Stimulated activated CD4-positive, alpha-beta T cell treated with anti-CD3 and anti-CD28 coated beads, TNF-alpha, amount 100 ng/mL, for 24 hours (primary cell): ENCODE measurements at regions not wholly inside any gene's neighbourhood (a gene's known extent, or its start where the extent isn't known, plus 50 kb on each side); places are given as distances from the start of the nearest gene placed in this dataset.

Source experiments
- DNase-seq, 3 experiments: peaks; one replicate each; pipeline ENCODE4 v3.0.0-alpha.2; 2020; ENCODE audit warnings: low read depth in 3 of 3

GRCh38 chr9:135196474-135196873, 109.0 kb downstream of the OLFM1 start:
- no peak for DNase-seq

DNA sequence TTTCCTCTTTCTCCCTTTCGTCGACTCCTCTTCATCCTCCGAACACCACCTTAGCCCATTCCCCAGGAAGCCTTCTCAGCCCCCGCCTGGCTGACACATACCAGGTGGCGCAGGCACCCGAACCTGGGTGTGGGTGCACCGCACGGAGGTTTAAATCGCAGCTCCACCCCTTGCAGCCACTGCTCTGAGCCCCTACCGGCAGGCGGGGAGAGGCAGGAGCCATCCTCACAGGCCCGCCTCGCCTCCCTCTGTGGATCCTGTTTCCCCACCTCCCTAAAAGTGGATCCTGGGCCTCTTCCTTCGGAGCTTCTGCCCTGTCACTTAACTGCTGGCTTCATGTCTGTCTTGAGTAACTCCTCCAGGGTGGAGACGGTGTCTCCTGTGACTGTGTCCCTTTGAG, 110.7 kb downstream of the OLFM1 start:
- DNase-seq = no peak

DNA sequence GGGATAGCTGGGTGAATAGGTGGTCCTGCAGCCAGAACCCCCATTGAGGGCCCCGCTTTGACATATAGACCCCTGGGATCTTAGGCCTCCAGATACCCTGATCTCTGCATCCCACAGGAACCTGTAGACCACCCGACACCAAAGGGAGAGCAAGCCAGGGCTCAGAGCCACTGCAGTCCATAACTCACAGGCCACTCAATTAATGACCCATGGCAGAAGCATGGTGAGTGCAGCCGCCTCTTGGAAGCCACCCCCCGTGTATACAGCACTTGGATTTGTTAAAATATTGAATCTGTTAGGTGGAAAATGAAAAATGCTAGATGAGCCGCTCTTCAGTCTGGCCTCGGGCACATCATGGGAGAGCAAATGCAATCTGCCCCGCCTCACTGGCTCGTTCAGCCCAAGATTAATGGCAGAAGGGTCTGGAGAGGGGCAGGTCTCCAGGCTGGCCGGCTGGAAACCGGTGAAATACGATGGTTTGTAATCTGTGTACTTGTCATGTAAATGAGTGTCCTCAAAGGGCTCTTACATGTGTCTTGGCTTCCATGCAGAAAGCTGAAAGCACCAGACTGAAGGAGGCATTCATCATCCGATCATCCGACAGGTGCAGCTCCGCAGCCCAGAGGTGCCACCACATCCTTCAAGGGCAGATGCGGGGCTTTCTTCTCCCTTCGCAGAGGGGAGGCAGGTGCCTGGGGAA, 111.3 kb downstream of the OLFM1 start:
- no peak for DNase-seq

- DNase-seq = no peak
Measured at GRCh38 chr9:135199489-135199888, 112.0 kb downstream of the OLFM1 start.

DNA sequence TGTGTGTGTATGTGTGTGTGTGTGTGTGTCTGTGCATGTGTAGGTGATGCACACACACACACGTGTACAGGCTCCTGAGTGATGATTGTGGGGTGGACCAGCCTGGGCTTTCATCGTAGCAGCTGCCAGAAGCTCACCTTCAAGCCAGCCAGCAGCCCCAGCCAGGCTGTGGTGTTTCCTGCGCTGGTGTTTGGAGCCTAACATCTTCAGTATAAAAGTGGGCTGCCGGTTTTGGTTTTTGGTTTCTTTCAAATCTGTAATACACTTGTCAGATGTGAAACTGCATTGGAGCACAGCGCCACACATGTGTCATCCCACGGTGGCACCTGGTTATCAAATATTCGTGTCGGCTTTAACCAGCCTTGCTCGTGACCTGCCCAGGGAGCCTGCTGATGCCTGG, 114.2 kb downstream of the OLFM1 start:
- DNase-seq = no peak

DNA sequence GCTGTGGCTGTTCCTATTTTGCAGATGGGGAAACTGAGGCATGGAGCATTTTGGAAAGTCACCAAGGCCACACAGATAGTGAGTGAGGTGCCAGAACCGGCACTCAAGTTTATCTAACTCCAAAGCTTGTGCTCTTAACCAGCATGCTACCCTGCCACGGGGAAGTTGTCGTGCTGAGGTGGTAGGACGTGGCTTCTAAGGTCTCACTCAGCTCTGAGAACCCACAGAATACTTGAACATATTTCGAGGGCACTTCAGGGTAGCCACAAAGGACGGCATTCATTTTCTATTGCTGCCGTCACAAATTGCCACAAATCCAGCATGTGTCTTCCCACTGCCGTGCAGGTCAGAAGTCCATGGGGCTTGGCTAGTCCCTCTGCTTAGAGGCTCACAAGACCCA, 116.7 kb downstream of the OLFM1 start:
- no peak for DNase-seq

GRCh38 chr9:135209136-135209535, 121.7 kb downstream of the OLFM1 start:
- DNase-seq = no peak

DNA sequence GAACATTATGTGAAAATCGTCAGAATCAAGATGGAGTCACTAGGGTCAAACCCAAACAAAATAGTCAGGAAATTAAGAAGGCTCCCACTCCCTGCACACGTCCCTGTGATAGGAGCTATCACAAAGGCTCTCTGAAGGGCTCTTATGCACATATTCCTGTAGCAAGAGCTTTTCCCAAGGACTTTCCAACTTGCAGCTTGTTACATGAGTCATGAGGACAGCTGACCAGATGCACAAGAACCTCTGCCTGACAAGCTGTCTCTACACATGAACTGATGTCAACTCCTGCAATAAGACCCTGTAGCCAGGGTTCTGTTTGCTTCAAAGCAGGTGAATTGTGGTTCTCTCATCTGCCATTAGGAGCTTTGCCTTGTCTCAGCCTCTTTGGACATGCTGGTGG, 122.4 kb downstream of the OLFM1 start:
- DNase-seq = no peak

- DNase-seq = no peak
Measured at GRCh38 chr9:135210676-135211523, 123.4 kb downstream of the OLFM1 start.

DNA sequence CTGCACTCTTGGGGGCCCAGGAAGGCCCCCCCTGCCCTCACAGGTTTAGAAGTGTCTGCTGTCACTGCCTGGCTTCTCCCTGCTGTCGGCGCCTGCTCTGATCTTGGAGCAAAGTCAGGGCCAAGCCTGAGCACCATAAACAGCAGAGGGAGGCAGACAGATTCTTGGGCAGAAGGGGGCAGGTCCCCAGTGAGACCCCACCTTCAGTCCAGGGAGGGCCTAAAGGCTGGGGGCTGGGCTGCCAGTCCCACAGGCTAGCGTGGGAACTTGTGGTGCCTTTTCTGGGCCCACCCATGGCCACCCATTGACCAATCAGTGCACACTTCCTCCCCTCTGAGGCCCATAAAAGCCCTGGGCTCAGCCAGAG, 124.0 kb downstream of the OLFM1 start:
- DNase-seq = no peak

GRCh38 chr9:135212961-135213360, 125.5 kb downstream of the OLFM1 start:
- no peak for DNase-seq

DNA sequence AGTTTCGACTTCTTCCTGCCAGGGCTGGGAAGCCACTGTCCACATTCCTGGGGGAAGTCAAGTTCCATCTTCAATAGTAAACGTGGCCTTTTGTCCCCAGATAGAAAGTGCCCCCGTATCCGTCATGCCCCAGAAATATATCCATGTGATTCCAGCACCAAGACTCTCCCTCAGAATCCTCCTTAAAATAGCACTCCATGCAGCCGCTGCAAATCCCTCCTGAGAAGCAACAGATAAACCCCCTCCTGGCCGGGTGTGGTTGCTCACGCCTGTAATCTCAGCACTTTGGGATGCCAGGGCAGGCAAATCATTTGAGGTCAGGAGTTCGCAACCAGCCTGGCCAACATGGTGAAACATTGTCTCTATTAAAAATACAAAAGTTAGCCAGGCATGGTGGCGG, 126.1 kb downstream of the OLFM1 start:
- no peak for DNase-seq

- no peak for DNase-seq
Measured at GRCh38 chr9:135214054-135214640, 126.7 kb downstream of the OLFM1 start.

DNA sequence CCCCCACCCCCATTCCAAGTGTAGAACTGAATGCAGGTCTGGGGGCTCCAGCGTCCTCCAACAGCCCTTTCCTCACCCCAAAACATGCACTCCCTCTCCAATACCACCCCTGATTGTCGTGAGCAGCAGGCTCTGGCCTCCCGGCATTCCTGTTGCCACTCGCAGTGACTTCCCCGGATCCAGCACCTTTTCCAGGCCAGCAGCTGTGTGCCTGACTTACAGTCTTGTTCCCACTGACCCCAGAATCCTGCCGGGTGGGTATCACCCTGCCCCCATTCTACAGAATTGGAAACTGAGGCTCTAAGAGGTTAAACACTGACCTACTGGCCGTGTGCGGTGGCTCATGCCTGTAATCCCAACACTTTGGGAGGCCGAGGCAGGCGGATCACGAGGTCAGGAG, 127.2 kb downstream of the OLFM1 start:
- no peak for DNase-seq

DNA sequence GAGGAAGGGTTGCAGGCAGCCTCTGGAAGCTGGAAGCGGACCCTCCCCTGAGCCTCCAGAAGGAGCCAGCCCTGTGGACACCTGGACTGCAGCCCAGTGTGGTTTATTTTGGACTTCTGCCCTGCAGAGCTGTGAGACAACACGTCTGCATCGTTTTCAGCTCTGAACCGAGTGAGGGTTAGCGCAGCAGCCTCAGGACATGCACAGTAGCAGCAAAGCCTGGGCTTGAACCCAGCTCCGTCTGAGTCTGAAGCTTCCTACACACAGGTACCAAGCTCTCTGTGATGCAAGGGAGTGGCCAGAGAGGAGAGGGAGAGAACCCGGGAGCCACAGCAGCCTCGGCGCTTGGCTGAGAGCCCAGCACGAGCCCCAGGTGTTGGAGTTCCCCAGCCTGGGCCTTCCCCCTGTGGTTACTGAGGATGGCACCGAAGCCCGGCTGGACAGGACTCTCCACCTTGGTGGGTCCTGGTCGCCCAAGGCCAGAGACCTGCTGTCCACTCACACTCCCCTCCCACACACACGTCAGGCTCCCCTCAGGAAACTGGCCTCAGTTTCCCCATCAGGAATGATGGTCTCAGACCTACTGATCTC, 128.2 kb downstream of the OLFM1 start:
- no peak for DNase-seq

GRCh38 chr9:135216236-135216635, 128.8 kb downstream of the OLFM1 start:
- DNase-seq = no peak

DNA sequence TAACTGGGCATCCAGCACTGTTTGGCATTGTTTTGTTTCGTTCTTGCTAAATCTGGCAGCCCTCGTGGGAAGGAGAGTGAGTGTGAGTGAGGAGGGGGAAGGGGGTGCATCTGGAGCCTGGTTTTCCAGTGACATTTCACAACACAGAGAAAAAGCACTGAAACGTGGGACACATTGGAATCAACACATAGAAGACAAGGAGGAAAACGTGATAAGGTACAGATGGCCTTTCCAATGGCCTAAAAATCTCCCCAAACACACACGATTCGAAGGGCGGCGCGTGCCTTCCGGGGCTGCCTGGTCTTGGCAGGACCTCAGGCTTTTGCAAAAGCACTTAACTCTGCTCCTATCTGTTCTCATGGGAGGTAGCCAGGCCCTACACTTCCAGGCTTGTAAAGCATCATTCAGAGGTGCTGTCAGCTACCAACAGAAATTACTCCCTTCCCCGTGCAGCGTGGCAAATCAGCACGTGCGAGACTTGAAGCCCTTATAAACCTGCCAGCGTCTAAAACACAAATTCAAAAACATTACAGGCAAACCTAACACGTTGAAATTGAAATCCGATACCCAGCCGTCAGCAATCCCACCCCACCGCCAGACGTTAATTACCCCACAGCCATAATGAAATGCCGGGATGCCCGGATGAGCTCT, 129.4 kb downstream of the OLFM1 start:
- no peak for DNase-seq

GRCh38 chr9:135217836-135218235, 130.4 kb downstream of the OLFM1 start:
- no peak for DNase-seq

- DNase-seq = no peak
Measured at GRCh38 chr9:135218331-135219225, 131.1 kb downstream of the OLFM1 start.

DNA sequence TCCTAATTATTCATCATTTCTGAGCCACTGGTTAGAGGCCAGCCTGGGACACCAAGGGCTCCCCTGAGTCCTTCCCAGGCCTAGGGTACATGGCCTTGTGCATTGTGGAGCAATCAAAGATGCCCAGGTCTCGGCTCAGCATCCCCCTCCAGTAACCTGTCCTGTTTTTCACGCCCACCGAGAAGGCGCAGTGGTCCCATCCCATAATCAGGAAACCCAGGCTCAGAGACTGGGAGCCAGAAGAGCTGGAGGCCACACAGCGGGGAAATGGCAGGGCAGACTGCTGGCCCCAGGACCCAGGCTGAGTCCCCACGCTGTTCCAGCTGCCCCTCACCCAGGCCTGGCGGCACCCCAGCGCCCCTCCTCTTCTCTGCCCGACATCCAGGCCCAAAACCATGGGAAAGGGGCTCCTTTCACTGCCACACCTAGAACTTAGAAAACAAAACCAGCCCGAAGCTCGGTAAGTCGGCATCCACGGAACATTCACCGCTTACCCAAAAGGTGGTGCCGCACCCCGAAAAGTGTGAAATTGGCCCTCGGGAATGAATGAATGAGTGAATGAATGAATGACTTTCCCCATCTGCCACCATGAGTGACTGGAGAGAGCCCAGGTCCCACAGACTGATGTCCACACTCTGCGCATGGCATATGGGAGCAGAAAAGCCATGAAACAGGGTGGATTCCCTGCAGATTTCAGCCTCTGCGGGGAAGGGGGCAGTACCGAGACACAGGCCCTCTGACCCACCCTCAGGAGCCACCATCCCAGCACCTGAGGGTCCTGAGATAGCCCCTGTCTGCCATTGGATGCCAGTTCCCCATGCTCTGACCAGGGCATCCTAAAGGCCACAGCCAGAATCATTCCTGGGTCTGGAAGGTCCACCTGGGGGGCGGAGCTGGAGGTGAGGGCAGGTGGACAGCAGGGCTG, 132.5 kb downstream of the OLFM1 start:
- no peak for DNase-seq
